ENCODE measurements at regions not wholly inside any gene's neighbourhood (a gene's known extent, or its start where the extent isn't known, plus 50 kb on each side); places are given as distances from the start of the nearest gene placed in this dataset.

DNA sequence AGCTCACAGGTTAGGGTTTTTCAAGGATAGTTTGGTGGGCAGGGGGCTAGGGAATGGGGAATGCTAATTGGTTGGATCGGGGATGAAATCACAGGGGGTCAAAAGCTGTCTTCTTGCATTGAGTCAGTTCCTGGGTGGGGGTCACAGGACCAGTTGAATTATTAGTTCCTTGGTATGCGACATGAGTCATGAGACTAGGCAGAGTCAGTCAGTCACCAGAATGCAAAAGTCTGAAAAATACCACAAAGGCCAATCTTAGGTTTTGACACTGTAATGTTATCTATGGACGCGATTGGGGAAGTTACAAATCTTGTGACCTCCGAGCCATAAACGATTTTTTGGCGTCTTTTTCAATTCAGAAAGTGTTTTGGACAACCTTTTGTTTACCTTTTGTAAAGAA lies 101.2 kb downstream of the ZNF519 start:
- no peak for TF ChIP-seq POLR2A (IDR thresholded peaks at IDR 0.05)
- TF ChIP-seq, protein P1, sequence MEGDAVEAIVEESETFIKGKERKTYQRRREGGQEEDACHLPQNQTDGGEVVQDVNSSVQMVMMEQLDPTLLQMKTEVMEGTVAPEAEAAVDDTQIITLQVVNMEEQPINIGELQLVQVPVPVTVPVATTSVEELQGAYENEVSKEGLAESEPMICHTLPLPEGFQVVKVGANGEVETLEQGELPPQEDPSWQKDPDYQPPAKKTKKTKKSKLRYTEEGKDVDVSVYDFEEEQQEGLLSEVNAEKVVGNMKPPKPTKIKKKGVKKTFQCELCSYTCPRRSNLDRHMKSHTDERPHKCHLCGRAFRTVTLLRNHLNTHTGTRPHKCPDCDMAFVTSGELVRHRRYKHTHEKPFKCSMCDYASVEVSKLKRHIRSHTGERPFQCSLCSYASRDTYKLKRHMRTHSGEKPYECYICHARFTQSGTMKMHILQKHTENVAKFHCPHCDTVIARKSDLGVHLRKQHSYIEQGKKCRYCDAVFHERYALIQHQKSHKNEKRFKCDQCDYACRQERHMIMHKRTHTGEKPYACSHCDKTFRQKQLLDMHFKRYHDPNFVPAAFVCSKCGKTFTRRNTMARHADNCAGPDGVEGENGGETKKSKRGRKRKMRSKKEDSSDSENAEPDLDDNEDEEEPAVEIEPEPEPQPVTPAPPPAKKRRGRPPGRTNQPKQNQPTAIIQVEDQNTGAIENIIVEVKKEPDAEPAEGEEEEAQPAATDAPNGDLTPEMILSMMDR (IDR thresholded peaks at IDR 0.05), result no peak

DNA sequence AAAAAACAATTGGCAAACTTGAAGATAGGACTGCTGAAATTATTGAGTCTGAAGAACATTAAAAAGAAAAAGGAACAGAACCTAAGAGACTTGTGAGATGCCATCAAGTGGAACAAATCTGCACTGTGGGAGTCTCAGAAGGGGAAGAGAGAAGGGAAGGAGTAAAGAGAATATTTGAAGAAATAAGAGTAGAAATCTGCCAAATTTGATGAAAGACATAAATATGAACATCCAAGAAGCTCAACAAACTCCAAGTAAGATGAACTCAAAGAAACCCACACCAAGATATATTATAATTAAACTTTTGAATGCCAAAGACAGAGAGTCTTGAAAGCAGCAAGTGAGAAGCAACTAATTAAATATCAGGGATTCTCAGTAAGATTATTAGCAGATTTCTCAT lies 102.7 kb downstream of the ZNF519 start:
- intact Hi-C loops (cut with DNase I), result no loop called here
- no peak for TF ChIP-seq POLR2A (IDR thresholded peaks at IDR 0.05)
- TF ChIP-seq, protein P1 (IDR thresholded peaks at IDR 0.05), result no peak
- no peak overlapping the region for H3K27ac ChIP-seq
- H3K4me1 ChIP-seq (replicated peaks in 1 of 2), result no peaks in the 10 kb centered on the region
- no peak overlapping the region for H3K4me3 ChIP-seq
- H3K9me3 ChIP-seq (replicated peaks in 1 of 3), result no peaks in the 10 kb centered on the region
- H3K36me3 ChIP-seq (replicated peaks in 1 of 2), result no peaks in the 10 kb centered on the region
- DNase-seq, result no peak
- H3K27me3 ChIP-seq, result no peaks in the 10 kb centered on the region

More for the DNA sequence above, 101.2 kb downstream of the ZNF519 start:
- intact Hi-C loops (cut with DNase I), result no loop called here
- H3K27ac ChIP-seq, result no peak overlapping the region
- no peaks in the 10 kb centered on the region for H3K36me3 ChIP-seq (replicated peaks in 1 of 2)
- no peaks in the 10 kb centered on the region for H3K27me3 ChIP-seq
- no peaks in the 10 kb centered on the region for H3K4me1 ChIP-seq (replicated peaks in 1 of 2)
- no peak for DNase-seq
- 76 to 85% (median 83%) methylated on average over 7 of the region's 7 CpGs for WGBS, 4 donors
- H3K9me3 ChIP-seq (replicated peaks in 1 of 3), result no peaks in the 10 kb centered on the region
- no peak overlapping the region for H3K4me3 ChIP-seq

DNA sequence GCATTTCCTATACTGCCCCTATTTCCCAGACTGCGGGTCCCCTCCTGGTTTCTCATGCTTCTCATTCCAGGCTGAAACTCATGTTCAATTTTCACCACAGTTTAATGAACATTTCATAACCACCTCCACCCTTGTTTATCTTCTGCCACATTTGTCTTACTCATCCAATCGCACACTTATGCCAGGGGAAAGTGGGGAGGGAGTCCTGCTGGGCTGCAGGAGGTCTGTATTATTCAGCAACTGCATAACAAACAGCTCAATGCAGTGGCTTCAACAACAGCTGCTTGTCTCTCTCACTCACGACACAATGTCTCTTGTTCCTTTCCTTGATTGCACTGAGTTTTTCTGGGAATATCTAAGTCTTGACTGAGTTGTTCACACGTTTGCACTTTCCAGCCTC lies 106.0 kb downstream of the ZNF519 start:
- intact Hi-C loops (cut with DNase I), result no loop called here
- TF ChIP-seq POLR2A (IDR thresholded peaks at IDR 0.05), result no peak
- TF ChIP-seq, protein P1 (IDR thresholded peaks at IDR 0.05), result no peak

DNA sequence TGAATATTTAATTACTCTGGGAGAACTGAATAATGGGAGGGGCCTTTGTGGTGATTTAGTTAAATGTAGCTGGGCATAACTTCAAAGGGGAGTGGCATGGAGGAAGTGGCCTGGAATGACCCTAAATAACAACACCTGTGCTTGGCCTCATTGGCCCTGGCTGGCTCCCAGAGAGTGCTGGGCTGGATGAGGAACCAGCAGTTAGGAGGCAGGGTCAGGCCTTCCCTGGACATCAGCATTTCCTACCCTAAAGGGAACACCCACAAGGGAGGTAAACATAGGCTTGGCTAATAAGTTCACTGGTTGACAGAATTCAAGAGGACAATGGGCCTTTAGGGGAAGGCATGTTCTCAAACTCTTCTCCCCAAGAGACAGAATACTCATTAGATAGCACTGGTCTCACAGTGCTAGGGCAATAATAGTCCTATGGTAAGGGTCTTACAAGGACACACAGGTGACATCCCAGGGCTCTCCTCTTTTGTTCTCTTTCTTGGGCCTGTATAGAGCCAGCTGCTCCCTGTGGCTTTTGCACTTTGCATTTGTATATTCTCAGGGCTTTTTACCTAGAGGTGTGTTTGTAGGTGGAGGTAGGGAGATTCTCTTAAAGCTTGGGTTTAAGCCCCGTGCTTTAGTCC lies 106.8 kb downstream of the ZNF519 start:
- no peaks in the 10 kb centered on the region for H3K9me3 ChIP-seq (replicated peaks in 1 of 3)
- WGBS, 4 donors, result 33 to 65% (median 45%) methylated on average over 1 of the region's 1 CpG
- H3K27ac ChIP-seq, result no peak overlapping the region
- intact Hi-C loops (cut with DNase I), result no loop called here
- TF ChIP-seq POLR2A (IDR thresholded peaks at IDR 0.05), result no peak
- TF ChIP-seq, protein P1 (IDR thresholded peaks at IDR 0.05), result no peak
- no peaks in the 10 kb centered on the region for H3K4me1 ChIP-seq (replicated peaks in 1 of 2)
- no peaks in the 10 kb centered on the region for H3K36me3 ChIP-seq (replicated peaks in 1 of 2)
- no peak for DNase-seq
- no peaks in the 10 kb centered on the region for H3K27me3 ChIP-seq
- H3K4me3 ChIP-seq, result no peak overlapping the region

More for the DNA sequence above, 106.0 kb downstream of the ZNF519 start:
- H3K9me3 ChIP-seq (replicated peaks in 1 of 3), result no peaks in the 10 kb centered on the region
- H3K4me1 ChIP-seq (replicated peaks in 1 of 2), result no peaks in the 10 kb centered on the region
- WGBS, 4 donors, result 41 to 52% (median 50%) methylated on average over 4 of the region's 4 CpGs
- no peak overlapping the region for H3K4me3 ChIP-seq
- H3K27ac ChIP-seq, result no peak overlapping the region
- H3K36me3 ChIP-seq (replicated peaks in 1 of 2), result no peaks in the 10 kb centered on the region
- DNase-seq, result no peak
- no peaks in the 10 kb centered on the region for H3K27me3 ChIP-seq
